GM18511 (cell line): ENCODE measurements at regions not wholly inside any gene's neighbourhood (a gene's known extent, or its start where the extent isn't known, plus 50 kb on each side); places are given as distances from the start of the nearest gene placed in this dataset.
"Not testable (repeated sequence)": the region's sequence is repeated elsewhere in the genome, so short reads cannot be mapped to it uniquely, and the experiment has no call there.

Source experiments
- ATAC-seq: cut with Tn5 transposase; IDR thresholded peaks from one replicate; pipeline ENCODE4 v1.9.1; 2021; ENCODE audit warnings: mild to moderate bottlenecking, moderate library complexity; ENCODE audit not compliant: unreplicated experiment

DNA sequence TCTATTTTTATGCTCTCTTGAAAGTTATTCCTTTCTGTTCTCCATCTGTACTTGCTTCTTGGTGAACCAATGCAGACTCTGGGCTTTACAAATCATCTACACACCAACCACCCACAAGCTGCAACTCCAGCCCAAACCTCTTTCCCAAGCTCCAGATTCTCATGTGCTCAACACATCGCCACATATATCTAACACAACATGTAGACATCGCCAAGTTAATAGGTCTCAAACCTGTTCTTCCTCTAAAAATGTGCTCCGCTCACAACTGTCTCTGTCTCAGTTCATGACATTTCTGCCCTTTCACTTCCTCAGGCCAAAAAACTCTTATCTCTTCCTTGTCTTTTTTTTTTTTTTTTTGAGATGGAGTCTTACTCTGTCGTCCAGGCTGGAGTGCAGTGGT is 95.7 kb upstream of the EEPD1 start:
- peak; percentile 85 for ATAC-seq

GRCh38 chr7:36058020-36058592 is 94.9 kb upstream of the EEPD1 start:
- ATAC-seq: peak; percentile 67

DNA sequence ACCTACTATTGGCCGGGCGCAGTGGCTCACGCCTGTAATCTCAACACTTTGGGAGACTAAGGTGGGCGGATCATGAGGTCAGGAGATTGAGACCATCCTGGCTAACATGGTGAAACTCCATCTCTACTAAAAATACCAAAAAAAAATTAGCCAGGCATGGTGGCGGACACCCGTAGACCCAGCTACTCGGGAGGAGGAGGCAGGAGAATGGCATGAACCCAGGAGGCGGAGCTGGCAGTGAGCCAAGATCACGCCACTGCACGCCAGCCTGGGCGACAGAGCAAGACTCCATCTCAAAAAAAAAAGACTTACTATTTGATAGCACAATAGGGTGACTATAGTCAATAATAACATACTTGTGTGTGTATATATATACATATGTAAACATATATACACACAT is 92.7 kb upstream of the EEPD1 start:
- ATAC-seq: not testable (repeated sequence)

GRCh38 chr7:36062154-36062815 is 90.8 kb upstream of the EEPD1 start:
- no peak for ATAC-seq

- ATAC-seq: no peak
Measured at GRCh38 chr7:36064676-36065075, 88.4 kb upstream of the EEPD1 start.

DNA sequence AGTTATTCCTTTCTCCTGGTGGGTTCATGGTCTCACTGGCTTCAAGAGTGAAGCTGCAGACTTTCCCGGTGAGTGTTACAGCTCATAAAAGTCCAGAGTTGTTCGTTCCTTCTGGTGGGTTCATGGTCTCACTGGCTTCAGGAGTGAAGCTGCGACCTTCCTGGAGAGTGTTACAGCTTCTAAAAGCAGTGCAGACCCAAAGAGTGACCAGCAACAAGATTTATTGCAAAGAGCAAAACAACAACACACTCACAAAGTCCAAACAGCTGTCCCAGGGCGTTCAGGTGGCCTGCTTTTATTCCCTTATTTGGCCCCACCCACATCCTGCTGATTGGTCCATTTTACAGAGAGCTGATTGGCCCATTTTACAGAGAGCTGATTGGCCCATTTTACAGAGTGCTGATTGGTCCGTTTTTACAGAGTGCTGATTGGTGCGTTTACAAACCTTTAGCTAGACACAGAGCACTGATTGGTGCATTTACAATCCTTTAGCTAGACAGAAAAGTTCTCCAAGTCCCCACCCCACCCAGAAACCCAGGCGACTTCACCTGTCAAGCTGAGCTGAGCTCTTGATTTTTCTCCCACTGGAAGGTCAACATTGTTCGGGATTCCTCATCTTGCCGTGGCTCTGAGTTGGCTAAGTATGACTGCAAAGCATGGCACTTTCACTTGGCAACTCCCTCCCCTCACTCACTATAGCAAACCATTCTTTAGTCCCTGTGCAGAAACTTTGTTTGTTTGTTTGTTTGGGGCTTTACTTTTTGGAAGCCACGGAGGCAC is 87.3 kb upstream of the EEPD1 start:
- not testable (repeated sequence) for ATAC-seq

DNA sequence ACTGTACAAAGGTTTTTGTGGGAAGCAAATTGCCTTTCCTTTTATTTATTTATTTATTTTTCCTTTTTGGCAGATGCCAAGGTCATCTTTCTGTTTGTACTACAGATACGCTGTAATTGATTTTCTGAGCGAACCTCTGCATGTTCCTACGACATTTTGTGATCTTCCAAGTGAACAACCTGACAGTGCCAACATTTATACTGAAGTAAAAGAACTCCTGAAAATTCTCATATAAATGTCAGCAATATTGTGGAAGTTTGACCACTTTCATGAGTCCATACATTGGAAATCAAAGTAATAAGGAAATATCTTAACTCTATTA is 86.8 kb upstream of the EEPD1 start:
- no peak for ATAC-seq

GRCh38 chr7:36070230-36070629 is 82.8 kb upstream of the EEPD1 start:
- ATAC-seq: no peak

DNA sequence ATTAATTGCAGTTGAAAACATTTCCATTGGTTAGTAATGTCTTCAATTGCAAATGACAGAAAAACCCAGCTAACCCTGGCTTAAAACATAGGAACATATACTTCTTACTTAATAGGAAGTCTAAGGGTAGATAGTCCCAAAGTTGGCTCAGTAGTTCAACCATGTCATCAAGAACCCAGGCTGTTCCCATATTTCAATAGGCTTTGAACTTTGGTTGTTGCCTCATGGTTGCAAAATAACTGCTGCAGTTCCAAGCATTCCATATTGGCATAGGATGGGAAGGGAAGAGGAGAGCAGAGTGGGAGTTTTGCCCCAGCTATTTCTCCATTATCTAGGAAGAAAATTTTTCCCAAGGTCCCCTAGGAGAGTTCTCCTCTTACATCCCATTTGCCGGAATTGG is 81.4 kb upstream of the EEPD1 start:
- no peak for ATAC-seq

- no peak for ATAC-seq
Measured at GRCh38 chr7:36072620-36073019, 80.4 kb upstream of the EEPD1 start.

DNA sequence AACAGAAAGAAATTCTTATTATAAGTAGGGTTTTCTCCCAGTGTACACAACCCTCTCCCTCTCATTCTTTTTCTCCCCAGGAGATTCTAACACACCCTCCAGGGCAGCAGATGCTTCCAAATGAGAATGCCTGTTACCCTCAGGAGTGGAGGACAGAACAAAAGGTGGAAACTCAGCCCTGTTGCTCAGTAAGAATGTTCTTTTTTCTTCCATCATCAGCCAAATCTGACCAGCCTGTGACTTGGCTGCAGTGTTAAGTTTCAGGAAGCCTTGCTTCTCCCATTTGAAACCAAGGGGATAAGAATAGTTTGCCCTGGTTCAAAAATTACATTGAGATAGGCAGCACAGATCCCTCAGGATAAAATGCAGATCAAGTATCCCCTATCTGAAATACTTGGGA is 77.5 kb upstream of the EEPD1 start:
- no peak for ATAC-seq

DNA sequence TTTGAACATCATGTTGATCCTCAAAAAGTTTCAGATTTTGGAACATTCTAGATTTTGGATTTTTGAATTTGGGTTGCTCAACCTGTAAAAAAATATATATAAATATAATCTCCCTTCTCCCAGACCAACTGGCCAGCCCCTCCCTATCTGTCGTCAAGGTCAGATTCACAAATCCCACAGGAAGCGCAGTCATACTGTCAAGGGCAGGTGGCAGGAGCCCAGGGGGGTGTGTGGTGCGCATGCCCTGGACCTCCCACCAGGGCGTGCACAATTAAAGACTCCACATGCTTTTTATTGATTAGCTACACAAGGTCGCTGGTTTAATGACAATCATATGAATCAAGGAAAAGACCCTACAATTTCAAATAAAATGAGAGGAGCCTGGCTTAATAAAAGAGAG is 77.0 kb upstream of the EEPD1 start:
- ATAC-seq: no peak

DNA sequence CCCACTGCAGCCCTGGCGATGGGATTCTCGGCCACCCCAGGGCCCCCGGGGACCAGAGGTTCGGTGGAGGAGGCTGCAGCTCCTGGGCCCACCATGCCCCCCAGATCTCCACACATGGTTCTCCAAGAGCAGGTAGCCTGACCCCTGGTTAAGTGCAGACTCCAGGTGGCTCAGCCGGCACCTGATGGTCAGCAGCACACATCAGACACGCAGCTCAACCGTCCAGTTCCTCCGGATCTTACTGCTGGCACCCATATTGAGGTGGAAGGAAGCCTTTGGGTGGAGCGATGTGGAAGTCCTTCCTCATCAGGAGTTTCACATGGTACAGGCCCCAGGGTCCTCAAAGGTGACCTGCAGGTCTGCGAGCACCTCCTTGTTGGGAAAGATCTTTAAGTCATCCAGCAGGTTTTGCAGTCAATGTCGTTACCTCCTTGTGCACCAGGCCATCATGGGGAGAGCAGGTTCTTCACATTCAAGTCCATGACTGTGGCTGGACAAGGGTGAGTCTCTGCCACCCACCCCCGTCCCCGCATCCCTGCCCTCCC is 74.2 kb upstream of the EEPD1 start:
- ATAC-seq: no peak

GRCh38 chr7:36079446-36080025 is 73.5 kb upstream of the EEPD1 start:
- ATAC-seq: no peak

DNA sequence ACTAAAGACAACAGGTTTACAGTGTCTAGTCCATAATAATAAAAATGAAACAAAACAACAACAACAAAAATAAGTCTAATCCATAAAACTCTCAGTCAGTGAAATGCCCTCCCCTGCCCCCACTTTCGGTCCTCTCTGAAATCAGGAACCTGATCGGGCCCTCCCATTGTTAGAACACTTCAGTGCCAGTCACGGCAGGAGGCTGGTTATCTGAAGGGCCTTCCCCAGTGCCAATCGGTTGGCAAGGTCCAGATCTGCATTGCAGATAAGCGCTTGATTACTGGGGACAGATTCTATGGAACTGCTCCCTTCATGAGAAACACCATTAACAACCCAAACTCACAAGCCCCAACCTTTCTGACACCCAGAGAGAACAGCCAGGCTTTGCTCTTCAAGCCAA is 72.2 kb upstream of the EEPD1 start:
- no peak for ATAC-seq

DNA sequence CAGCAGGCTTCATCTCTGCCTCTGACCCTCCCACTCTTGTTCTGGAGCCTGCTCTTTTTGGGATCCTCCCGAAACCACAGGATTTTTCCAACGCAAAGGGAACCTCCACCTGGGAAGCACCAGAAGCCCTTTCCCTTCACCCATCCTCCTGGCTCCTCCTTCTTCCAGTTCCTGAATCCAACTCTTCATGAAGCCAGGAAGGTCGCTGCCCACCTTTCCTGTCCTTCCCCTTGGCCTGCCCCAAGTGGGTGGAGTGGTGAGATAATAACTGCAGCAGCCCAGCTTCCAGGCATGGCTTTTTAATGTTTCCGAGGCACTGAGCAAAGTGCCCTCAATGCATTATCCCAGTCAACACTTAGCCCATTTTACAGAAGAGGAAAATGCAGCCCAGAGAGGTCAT is 70.8 kb upstream of the EEPD1 start:
- no peak for ATAC-seq

DNA sequence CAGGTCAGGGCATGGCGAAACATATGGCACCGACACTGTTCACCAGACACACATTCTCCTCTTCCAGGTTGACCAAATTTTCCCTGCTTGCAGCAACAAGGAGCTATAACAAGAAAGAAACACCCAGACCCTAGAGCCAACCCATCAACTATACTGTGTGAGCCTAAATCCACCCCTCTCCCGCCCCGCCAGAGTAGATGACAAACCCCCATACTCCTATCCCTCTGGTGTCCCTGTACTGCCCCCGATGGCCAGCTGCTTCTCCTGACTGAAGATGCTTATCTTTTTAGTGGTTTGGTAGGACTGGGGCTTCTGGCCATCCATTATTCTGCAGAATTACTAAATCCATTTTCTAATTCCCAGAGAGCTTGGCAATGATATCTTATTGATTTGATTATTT is 70.1 kb upstream of the EEPD1 start:
- no peak for ATAC-seq

- ATAC-seq: no peak
Measured at GRCh38 chr7:36083626-36084380, 69.3 kb upstream of the EEPD1 start.

DNA sequence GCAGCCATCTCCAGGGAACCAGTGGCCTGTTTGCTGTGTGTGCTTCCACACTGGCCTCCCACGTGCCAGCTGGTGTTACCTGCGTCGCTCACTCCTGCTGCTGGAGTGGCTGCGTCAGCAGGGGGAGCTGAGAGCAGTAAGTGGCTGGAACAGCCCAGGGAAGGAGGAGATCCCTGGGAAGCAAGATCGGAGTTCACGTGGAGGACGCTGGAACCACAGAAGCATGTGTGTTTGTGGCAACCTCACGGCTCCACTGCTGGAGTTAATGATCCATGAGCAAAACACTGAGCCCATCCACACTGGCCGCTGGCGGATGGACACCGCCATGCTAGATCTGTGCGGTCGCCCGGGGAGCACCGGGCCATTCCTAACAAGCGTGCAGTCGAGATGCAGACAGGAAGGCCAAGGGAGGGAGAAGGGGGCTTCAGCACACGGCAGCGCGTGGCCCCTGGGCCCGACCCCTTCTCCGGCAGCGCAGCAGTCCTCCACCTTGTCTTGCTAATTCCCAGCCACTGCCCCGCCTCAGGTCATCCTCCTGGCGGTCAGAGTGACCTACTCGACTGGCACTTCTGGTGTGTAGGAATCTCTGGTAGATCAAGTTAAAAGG is 68.5 kb upstream of the EEPD1 start:
- ATAC-seq: no peak

DNA sequence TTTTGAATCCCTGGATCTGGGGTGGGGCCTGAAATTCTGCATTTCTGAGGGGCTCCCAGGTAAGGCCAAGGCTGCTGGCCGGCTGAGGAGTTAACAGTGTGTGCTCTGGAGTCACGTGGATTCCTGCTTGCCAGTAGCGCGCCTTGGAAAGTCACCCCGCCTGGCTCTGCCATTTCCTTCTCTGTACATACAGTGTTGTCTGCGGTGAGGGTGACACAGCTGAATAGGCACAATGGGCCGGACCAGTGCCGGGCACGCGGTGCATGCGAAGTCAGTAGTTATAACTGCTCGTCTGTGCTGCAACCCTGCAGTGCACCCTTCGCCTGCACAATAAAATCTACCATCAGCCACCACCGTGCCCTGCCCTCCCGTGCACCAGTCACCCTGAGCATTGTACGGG is 68.0 kb upstream of the EEPD1 start:
- ATAC-seq: no peak

- ATAC-seq: no peak
Measured at GRCh38 chr7:36086571-36086970, 66.5 kb upstream of the EEPD1 start.
